ENCODE measurements at regions not wholly inside any gene's neighbourhood (a gene's known extent, or its start where the extent isn't known, plus 50 kb on each side); places are given as distances from the start of the nearest gene placed in this dataset.
A peak's percentile ranks its signal among the peaks of the same experiment; 100 is the strongest.

GRCh38 chr12:65596514-65597091 lies 227.7 kb upstream of the HMGA2 start:
- Histone ChIP-seq H3K27ac (ENCODE audit: low read length) (no peak overlapping the region), H3K9me3 (replicated peaks; ENCODE audit: control insufficient read depth, low read depth, low read length) (no peaks in the 10 kb centered on the region), H3K4me3 (ENCODE audit: low read length) (no peak overlapping the region), H3K4me1 (ENCODE audit: control insufficient read depth, insufficient read depth, low read length) (peaks cover 2% of the 10 kb centered on the region), H3K27me3 (ENCODE audit: control insufficient read depth, insufficient read depth, low read length) (no peaks in the 10 kb centered on the region), H3K36me3 (ENCODE audit: control insufficient read depth, insufficient read depth, low read length) (no peaks in the 10 kb centered on the region)
- WGBS (ENCODE audit: insufficient coverage), result 83% methylated on average over 2 of the region's 3 CpGs
- no peak for DNase-seq

DNA sequence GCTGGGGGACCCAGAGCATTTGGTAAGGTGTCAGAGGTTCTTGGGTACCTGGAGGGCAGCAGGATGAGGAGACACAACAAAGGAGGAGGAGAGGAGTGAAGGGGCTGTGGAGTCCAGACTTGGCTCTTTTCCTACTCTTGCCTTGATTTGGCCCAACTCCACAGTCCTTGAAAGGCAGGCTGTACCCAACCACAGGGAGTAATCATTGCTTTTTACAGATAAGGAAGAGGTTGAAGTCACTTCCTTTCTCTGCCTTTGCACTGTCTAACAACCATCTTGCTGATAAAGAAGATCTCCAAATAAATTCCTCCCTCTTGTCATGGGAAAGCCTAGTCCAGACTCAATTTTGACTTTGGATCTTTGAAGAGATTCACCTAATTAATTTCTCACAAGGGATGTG lies 226.8 kb upstream of the HMGA2 start:
- Histone ChIP-seq H3K4me3 (ENCODE audit: low read length) (no peak overlapping the region), H3K27me3 (ENCODE audit: control insufficient read depth, insufficient read depth, low read length) (no peaks in the 10 kb centered on the region), H3K4me1 (ENCODE audit: control insufficient read depth, insufficient read depth, low read length) (peaks cover 3% of the 10 kb centered on the region), H3K27ac (ENCODE audit: low read length) (no peak overlapping the region), H3K9me3 (replicated peaks; ENCODE audit: control insufficient read depth, low read depth, low read length) (no peaks in the 10 kb centered on the region), H3K36me3 (ENCODE audit: control insufficient read depth, insufficient read depth, low read length) (no peaks in the 10 kb centered on the region)
- no peak for DNase-seq

DNA sequence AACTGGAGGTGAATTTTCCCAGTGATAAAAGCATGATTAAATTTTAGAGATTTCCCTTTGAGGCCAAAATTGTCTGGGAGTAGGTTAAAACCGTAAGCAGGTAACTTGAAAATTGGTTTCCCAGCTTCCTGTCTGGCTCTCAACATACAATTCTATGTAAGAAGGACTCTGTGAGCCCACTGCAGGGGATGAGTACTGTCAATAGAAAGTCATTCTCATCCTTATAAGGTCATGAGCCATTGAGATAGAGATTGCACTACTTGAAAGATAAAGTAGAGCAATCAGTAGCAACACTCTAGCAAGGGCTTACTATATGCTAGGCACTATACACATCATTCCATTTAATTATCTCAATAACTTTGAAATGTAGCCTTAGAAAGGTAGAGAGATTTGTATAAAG lies 225.6 kb upstream of the HMGA2 start:
- H3K36me3 ChIP-seq (ENCODE audit: control insufficient read depth, insufficient read depth, low read length), result no peaks in the 10 kb centered on the region
- no CpG with 5 or more reads among the region's 1 CpG for WGBS (ENCODE audit: insufficient coverage)
- H3K4me3 ChIP-seq (ENCODE audit: low read length), result no peak overlapping the region
- DNase-seq, result no peak
- H3K9me3 ChIP-seq (replicated peaks; ENCODE audit: control insufficient read depth, low read depth, low read length), result no peaks in the 10 kb centered on the region
- H3K4me1 ChIP-seq (ENCODE audit: control insufficient read depth, insufficient read depth, low read length), result peaks cover 11% of the 10 kb centered on the region
- H3K27ac ChIP-seq (ENCODE audit: low read length), result no peak overlapping the region
- no peaks in the 10 kb centered on the region for H3K27me3 ChIP-seq (ENCODE audit: control insufficient read depth, insufficient read depth, low read length)

- DNase-seq, result peak; percentile 69
- Histone ChIP-seq H3K4me3 (ENCODE audit: low read length) (no peak overlapping the region), H3K27ac (ENCODE audit: low read length) (no peak overlapping the region), H3K27me3 (ENCODE audit: control insufficient read depth, insufficient read depth, low read length) (no peaks in the 10 kb centered on the region), H3K4me1 (ENCODE audit: control insufficient read depth, insufficient read depth, low read length) (peaks cover 16% of the 10 kb centered on the region), H3K9me3 (replicated peaks; ENCODE audit: control insufficient read depth, low read depth, low read length) (no peaks in the 10 kb centered on the region), H3K36me3 (ENCODE audit: control insufficient read depth, insufficient read depth, low read length) (no peaks in the 10 kb centered on the region)
- no CpG with 5 or more reads among the region's 5 CpGs for WGBS (ENCODE audit: insufficient coverage)
These were observed 222.1 kb upstream of the HMGA2 start for GRCh38 chr12:65602253-65602609.

- Histone ChIP-seq H3K27me3 (ENCODE audit: control insufficient read depth, insufficient read depth, low read length) (no peaks in the 10 kb centered on the region), H3K4me3 (ENCODE audit: low read length) (peak overlapping the region; percentile 32), H3K36me3 (ENCODE audit: control insufficient read depth, insufficient read depth, low read length) (no peaks in the 10 kb centered on the region), H3K4me1 (ENCODE audit: control insufficient read depth, insufficient read depth, low read length) (peaks cover 16% of the 10 kb centered on the region), H3K27ac (ENCODE audit: low read length) (peak overlapping the region; percentile 84), H3K9me3 (replicated peaks; ENCODE audit: control insufficient read depth, low read depth, low read length) (peaks cover 3% of the 10 kb centered on the region)
- WGBS (ENCODE audit: insufficient coverage), result 29% methylated on average over 3 of the region's 11 CpGs
- DNase-seq, result peak; percentile 94
These were observed 221.5 kb upstream of the HMGA2 start for GRCh38 chr12:65602610-65603295.

DNA sequence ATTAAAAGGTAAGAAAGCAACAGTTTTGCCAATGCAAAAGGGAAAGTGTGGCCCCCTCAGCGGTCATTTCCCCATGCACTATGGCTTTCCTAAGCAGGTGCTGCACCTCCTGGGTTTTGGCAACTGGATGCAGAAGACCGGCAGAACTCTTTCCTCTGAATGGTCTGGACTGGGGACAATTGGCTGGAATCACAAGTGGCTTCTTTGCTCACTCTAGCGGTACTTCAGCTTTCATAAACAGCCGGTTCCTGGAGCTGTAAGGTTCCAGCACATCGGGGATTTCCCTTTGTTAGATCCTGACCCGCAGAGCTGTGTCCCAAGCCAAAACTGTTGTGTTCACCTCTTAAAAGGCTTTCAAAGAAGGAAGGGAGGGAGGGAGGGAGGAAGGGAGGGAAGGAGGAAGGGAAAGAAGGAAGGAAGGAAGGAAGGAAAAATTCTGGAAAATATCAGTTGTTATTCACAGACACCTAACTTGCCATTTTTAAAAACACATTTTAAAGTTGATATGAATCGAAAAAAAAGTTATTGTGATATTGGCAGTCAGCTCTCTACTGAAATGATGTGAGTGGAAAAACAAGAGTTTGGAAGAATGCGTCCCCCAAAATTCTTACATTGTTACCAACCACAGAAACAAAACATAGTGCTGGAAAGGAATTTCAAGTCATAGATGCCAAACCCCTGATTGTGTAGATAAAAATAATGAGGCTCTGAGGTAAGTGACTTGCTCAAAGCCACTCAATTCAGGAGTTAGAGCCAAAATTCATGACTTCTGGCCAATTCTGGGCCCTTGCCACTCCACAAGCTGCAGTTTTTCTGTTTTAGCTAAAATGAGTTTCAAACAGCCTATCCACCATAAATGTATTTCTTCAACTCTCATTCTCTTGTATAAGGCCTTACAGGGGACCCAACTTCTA lies 220.6 kb upstream of the HMGA2 start:
- Histone ChIP-seq H3K27ac (ENCODE audit: low read length) (peak overlapping the region; percentile 84), H3K9me3 (replicated peaks; ENCODE audit: control insufficient read depth, low read depth, low read length) (peaks cover 4% of the 10 kb centered on the region), H3K36me3 (ENCODE audit: control insufficient read depth, insufficient read depth, low read length) (no peaks in the 10 kb centered on the region), H3K27me3 (ENCODE audit: control insufficient read depth, insufficient read depth, low read length) (no peaks in the 10 kb centered on the region), H3K4me3 (ENCODE audit: low read length) (peak overlapping the region; percentile 19), H3K4me1 (ENCODE audit: control insufficient read depth, insufficient read depth, low read length) (peaks cover 16% of the 10 kb centered on the region)
- DNase-seq, result peak; percentile 90
- WGBS (ENCODE audit: insufficient coverage), result 6% methylated on average over 5 of the region's 8 CpGs

DNA sequence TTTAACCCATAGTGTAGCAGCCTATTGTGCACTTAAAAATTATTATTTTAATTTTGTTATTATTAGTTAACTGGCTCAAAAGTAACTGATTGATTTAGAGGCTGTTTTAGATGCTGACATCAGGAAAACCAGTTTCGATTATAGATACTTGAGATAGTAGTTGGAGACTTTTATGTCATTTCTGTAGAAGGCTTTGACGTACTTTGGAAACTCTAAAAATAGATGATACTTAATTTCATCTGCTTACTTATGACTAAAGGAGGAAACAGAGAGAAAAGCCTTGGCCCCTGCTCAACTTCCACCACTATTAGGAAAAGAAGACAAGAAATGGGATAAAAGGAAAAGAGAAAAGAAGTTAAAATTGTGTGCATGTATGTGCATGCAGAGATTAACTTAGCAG lies 219.3 kb upstream of the HMGA2 start:
- Histone ChIP-seq H3K36me3 (ENCODE audit: control insufficient read depth, insufficient read depth, low read length) (no peaks in the 10 kb centered on the region), H3K27ac (ENCODE audit: low read length) (no peak overlapping the region), H3K9me3 (replicated peaks; ENCODE audit: control insufficient read depth, low read depth, low read length) (peaks cover 4% of the 10 kb centered on the region), H3K4me1 (ENCODE audit: control insufficient read depth, insufficient read depth, low read length) (peaks cover 16% of the 10 kb centered on the region), H3K4me3 (ENCODE audit: low read length) (no peak overlapping the region), H3K27me3 (ENCODE audit: control insufficient read depth, insufficient read depth, low read length) (no peaks in the 10 kb centered on the region)
- DNase-seq, result peak; percentile 54
- WGBS (ENCODE audit: insufficient coverage), result no CpG with 5 or more reads among the region's 2 CpGs

DNA sequence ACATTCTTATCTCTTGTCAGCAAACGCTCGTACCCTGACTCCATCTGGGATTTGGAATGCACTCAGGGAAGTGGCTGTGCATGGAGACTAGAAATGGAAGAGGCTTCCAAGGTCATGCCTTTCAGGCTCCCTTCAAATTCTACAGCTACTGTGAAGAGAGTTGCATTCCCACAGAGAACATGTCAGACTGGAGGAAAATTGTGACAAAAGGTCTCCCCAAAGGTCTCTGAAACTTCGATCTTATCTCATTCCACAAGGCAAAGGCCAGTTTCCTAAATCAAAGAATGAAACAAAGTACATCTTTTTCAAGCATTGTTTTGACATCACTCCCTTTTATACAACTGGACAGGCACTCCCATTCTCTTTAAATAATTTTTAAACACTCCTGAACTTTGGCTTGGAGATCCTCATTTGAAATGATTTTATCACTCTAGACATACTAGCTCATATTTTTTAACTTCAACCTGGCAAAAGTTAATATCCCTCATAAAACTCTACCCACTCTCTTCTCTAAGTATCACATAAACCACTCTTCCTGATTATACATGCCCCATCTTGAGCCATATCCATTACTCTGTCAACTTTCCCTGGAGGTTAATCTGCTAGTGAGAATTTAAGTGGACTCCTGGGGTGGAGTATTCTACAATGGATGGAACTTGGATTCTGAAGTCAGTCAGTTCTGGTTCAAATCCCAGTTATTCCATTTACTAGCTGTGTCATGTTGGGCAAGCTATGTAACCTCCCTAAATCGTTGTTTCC lies 218.1 kb upstream of the HMGA2 start:
- Histone ChIP-seq H3K4me3 (ENCODE audit: low read length) (no peak overlapping the region), H3K36me3 (ENCODE audit: control insufficient read depth, insufficient read depth, low read length) (no peaks in the 10 kb centered on the region), H3K27me3 (ENCODE audit: control insufficient read depth, insufficient read depth, low read length) (no peaks in the 10 kb centered on the region), H3K4me1 (ENCODE audit: control insufficient read depth, insufficient read depth, low read length) (peaks cover 16% of the 10 kb centered on the region), H3K27ac (ENCODE audit: low read length) (no peak overlapping the region), H3K9me3 (replicated peaks; ENCODE audit: control insufficient read depth, low read depth, low read length) (peaks cover 4% of the 10 kb centered on the region)
- WGBS (ENCODE audit: insufficient coverage), result 76% methylated on average over 3 of the region's 4 CpGs
- no peak for DNase-seq

DNA sequence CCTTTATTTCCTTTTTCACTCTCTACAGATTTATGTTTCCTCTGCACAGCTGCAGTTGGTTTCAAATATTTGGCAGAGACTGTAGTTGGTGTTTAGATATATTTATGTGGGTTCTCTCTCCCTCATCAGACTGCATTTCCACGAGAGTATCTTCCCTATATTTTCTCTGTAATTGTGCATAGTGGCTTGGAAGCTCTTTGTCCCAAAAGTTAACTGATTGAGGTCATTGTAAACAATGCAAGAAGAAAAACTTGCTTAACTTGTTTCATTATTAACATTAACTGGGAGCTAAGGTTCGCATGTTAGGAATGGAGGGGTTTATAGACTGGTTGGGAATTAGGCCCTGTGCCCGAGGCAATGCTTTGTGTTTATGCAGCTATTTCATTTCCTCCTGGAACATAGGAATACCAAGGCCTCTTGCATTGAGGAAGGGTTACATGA lies 216.9 kb upstream of the HMGA2 start:
- no peak overlapping the region for H3K4me3 ChIP-seq (ENCODE audit: low read length)
- WGBS (ENCODE audit: insufficient coverage), result no CpG with 5 or more reads among the region's 3 CpGs
- no peak overlapping the region for H3K27ac ChIP-seq (ENCODE audit: low read length)
- H3K27me3 ChIP-seq (ENCODE audit: control insufficient read depth, insufficient read depth, low read length), result no peaks in the 10 kb centered on the region
- peaks cover 16% of the 10 kb centered on the region for H3K4me1 ChIP-seq (ENCODE audit: control insufficient read depth, insufficient read depth, low read length)
- no peaks in the 10 kb centered on the region for H3K36me3 ChIP-seq (ENCODE audit: control insufficient read depth, insufficient read depth, low read length)
- H3K9me3 ChIP-seq (replicated peaks; ENCODE audit: control insufficient read depth, low read depth, low read length), result peaks cover 4% of the 10 kb centered on the region
- no peak for DNase-seq
